ENCODE measurements at regions not wholly inside any gene's neighbourhood (a gene's known extent, or its start where the extent isn't known, plus 50 kb on each side); places are given as distances from the start of the nearest gene placed in this dataset.

GRCh38 chr5:57335092-57335660 is 147.4 kb downstream of the ACTBL2 start:
- TF ChIP-seq CTCF (IDR thresholded peaks at IDR 0.05 in 4 of 5, conservative IDR thresholded peaks at IDR 0.05 in 1 of 5) (no peak), POLR2A (IDR thresholded peaks at IDR 0.05) (no peak)

Measured in gastrocnemius medialis (tissue), 4 donors.